ENCODE measurements at regions not wholly inside any gene's neighbourhood (a gene's known extent, or its start where the extent isn't known, plus 50 kb on each side); places are given as distances from the start of the nearest gene placed in this dataset.
"Not testable (repeated sequence)": the region's sequence is repeated elsewhere in the genome, so short reads cannot be mapped to it uniquely, and the experiment has no call there.

GRCh38 chr9:135410831-135411473 lies 68.6 kb upstream of the PPP1R26 start:
- H3K27ac Mint-ChIP-seq = no peak overlapping the region

GRCh38 chr9:135411605-135412004 lies 68.0 kb upstream of the PPP1R26 start:
- H4K20me1 ChIP-seq (ENCODE audit: control insufficient read depth, insufficient read depth, low read length, poor library complexity, severe bottlenecking); DNase-seq; intact Hi-C loops (cut with micrococcal nuclease); H3K9ac ChIP-seq (ENCODE audit: low read length); H3K27ac Mint-ChIP-seq; H3K9me3 Mint-ChIP-seq (ENCODE audit: insufficient read depth); H3K4me3 ChIP-seq (ENCODE audit: control extremely low read depth in 1 of 5, extremely low read depth in 1 of 5, insufficient read depth in 1 of 5, low read depth in 2 of 5, low read length in 4 of 5); ATAC-seq (ENCODE audit: low read depth); H3K36me3 ChIP-seq (replicated peaks in 1 of 2; ENCODE audit: control extremely low read depth in 1 of 2, control insufficient read depth in 1 of 2, extremely low read depth in 1 of 2, insufficient read depth in 2 of 2, low read length in 1 of 2); POLR2A ChIA-PET; H3K4me1 Mint-ChIP-seq; H3K79me2 ChIP-seq (ENCODE audit: control insufficient read depth, insufficient read depth, low read length); H3K9me3 ChIP-seq (ENCODE audit: control extremely low read depth in 1 of 3, control insufficient read depth in 2 of 3, insufficient read depth in 1 of 3, low read length in 2 of 3); H2AFZ ChIP-seq (ENCODE audit: insufficient read depth, low read depth, low read length, poor library complexity, severe bottlenecking); H3K4me2 ChIP-seq (replicated peaks; ENCODE audit: low read depth, low read length, poor library complexity, severe bottlenecking); H3K4me1 ChIP-seq (ENCODE audit: control insufficient read depth in 2 of 2, insufficient read depth in 2 of 2, low read length in 2 of 2); H3K27ac ChIP-seq (ENCODE audit: low read length in 2 of 2); H3K4me3 Mint-ChIP-seq: not testable (repeated sequence)
- 100% methylated on average over 1 of the region's 7 CpGs for WGBS (ENCODE audit: insufficient coverage)
- CTCF ChIA-PET = interaction anchor here (0.8 to 5.1 kb wide), 2 partner anchors 67 to 963 kb away, joined by 3 to 34 read pairs; no protein-coding TSS in a partner anchor
- peaks cover 16% of the 10 kb centered on the region for H3K27me3 Mint-ChIP-seq
- peaks cover 0 to 13% (median 0%) of the 10 kb centered on the region in 4 experiments for H3K27me3 ChIP-seq (replicated peaks in 1 of 4; ENCODE audit: control extremely low read depth in 1 of 4, control insufficient read depth in 3 of 4, insufficient read depth in 4 of 4, low read length in 3 of 4)

More at GRCh38 chr9:135410831-135411473, 68.6 kb upstream of the PPP1R26 start:
- H3K9me3 Mint-ChIP-seq (ENCODE audit: insufficient read depth) = peaks cover 2% of the 10 kb centered on the region
- peaks cover 16% of the 10 kb centered on the region for H3K27me3 Mint-ChIP-seq
- no peak for ATAC-seq (ENCODE audit: low read depth)
- H4K20me1 ChIP-seq (ENCODE audit: control insufficient read depth, insufficient read depth, low read length, poor library complexity, severe bottlenecking) = no peaks in the 10 kb centered on the region
- TF ChIP-seq CTCF (IDR thresholded peaks at IDR 0.05) (no peak), EZH2 (IDR thresholded peaks at IDR 0.05; ENCODE audit: borderline replicate concordance, insufficient read depth, low read depth, low read length, poor library complexity, severe bottlenecking) (no peak)
- H3K36me3 ChIP-seq (replicated peaks in 1 of 2; ENCODE audit: control extremely low read depth in 1 of 2, control insufficient read depth in 1 of 2, extremely low read depth in 1 of 2, insufficient read depth in 2 of 2, low read length in 1 of 2) = no peaks in the 10 kb centered on the region
- H3K79me2 ChIP-seq (ENCODE audit: control insufficient read depth, insufficient read depth, low read length) = no peaks in the 10 kb centered on the region
- H3K4me3 Mint-ChIP-seq = no peak overlapping the region
- H3K27ac ChIP-seq (ENCODE audit: low read length in 2 of 2) = no peak overlapping the region
- no peak overlapping the region for H3K9ac ChIP-seq (ENCODE audit: low read length)
- no peaks in the 10 kb centered on the region for H3K4me1 ChIP-seq (ENCODE audit: control insufficient read depth in 2 of 2, insufficient read depth in 2 of 2, low read length in 2 of 2)
- peaks cover 0 to 5% (median 0%) of the 10 kb centered on the region in 3 donors for H3K9me3 ChIP-seq (ENCODE audit: control extremely low read depth in 1 of 3, control insufficient read depth in 2 of 3, insufficient read depth in 1 of 3, low read length in 2 of 3)
- no peaks in the 10 kb centered on the region for H3K4me1 Mint-ChIP-seq
- 87% methylated on average over 12 of the region's 20 CpGs for WGBS (ENCODE audit: insufficient coverage)
- H3K4me2 ChIP-seq (replicated peaks; ENCODE audit: low read depth, low read length, poor library complexity, severe bottlenecking) = no peak overlapping the region
- H3K27me3 ChIP-seq (replicated peaks in 1 of 4; ENCODE audit: control extremely low read depth in 1 of 4, control insufficient read depth in 3 of 4, insufficient read depth in 4 of 4, low read length in 3 of 4) = peaks cover 0 to 13% (median 0%) of the 10 kb centered on the region in 4 experiments
- intact Hi-C loops (cut with micrococcal nuclease) = no loop called here
- no peak for DNase-seq
- no peak overlapping the region for H2AFZ ChIP-seq (ENCODE audit: insufficient read depth, low read depth, low read length, poor library complexity, severe bottlenecking)
- CTCF ChIA-PET = interaction anchor here (0.8 to 5.1 kb wide), 2 partner anchors 67 to 962 kb away, joined by 3 to 34 read pairs; no protein-coding TSS in a partner anchor
- H3K4me3 ChIP-seq (ENCODE audit: control extremely low read depth in 1 of 5, extremely low read depth in 1 of 5, insufficient read depth in 1 of 5, low read depth in 2 of 5, low read length in 4 of 5) = no peak overlapping the region
- POLR2A ChIA-PET = no interaction called here
